ENCODE measurements at regions not wholly inside any gene's neighbourhood (a gene's known extent, or its start where the extent isn't known, plus 50 kb on each side); places are given as distances from the start of the nearest gene placed in this dataset.

- no peak overlapping the region for H3K27ac ChIP-seq
- WGBS, 10 experiments, result 0 to 90% (median 80%) methylated on average over 1 to 2 of the region's 2 CpGs
- H3K4me1 ChIP-seq (replicated peaks in 1 of 2), result no peaks in the 10 kb centered on the region
- peak in 2 of 8 experiments; percentile 77 to 85 for ATAC-seq (replicated peaks in 6 of 8)
- in situ Hi-C loops (cut with MboI; ENCODE audit: low pct_unique_long_range_greater_than_20kb in 2 of 9, low sequenced_read_pairs in 9 of 9, unreplicated experiment in 9 of 9), result no loop called here
- H3K4me3 ChIP-seq, result no peak overlapping the region
These were observed 355.8 kb downstream of the GPATCH2 start for GRCh38 chr1:217274927-217275654.

GRCh38 chr1:217274416-217274815 lies 356.5 kb downstream of the GPATCH2 start:
- no peak for ATAC-seq (replicated peaks in 6 of 8)
- in situ Hi-C loops (cut with MboI; ENCODE audit: low pct_unique_long_range_greater_than_20kb in 2 of 9, low sequenced_read_pairs in 9 of 9, unreplicated experiment in 9 of 9), result no loop called here

GRCh38 chr1:217273866-217274265 lies 357.0 kb downstream of the GPATCH2 start:
- no peaks in the 10 kb centered on the region for H3K4me1 ChIP-seq (replicated peaks in 1 of 2)
- in situ Hi-C loops (cut with MboI; ENCODE audit: low pct_unique_long_range_greater_than_20kb in 2 of 9, low sequenced_read_pairs in 9 of 9, unreplicated experiment in 9 of 9), result no loop called here
- no peak overlapping the region for H3K4me3 ChIP-seq
- WGBS, 10 experiments, result 64 to 97% (median 92%) methylated on average over 4 to 10 of the region's 10 CpGs; no CpG with 5 or more reads in 1 of the 10 experiments
- H3K27ac ChIP-seq, result no peak overlapping the region
- ATAC-seq (replicated peaks in 6 of 8), result no peak

More at GRCh38 chr1:217274416-217274815, 356.5 kb downstream of the GPATCH2 start:
- Histone ChIP-seq H3K27ac (no peak overlapping the region), H3K4me1 (replicated peaks in 1 of 2) (no peaks in the 10 kb centered on the region), H3K4me3 (no peak overlapping the region)

- no peak for ATAC-seq (replicated peaks in 6 of 8)
- Histone ChIP-seq H3K27ac (no peak overlapping the region), H3K4me3 (no peak overlapping the region), H3K4me1 (replicated peaks in 1 of 2) (peaks cover 5 to 11% of the 10 kb centered on the region in 2 donors)
- WGBS, 10 experiments, result 0 to 95% (median 79%) methylated on average over 2 of the region's 2 CpGs; no CpG with 5 or more reads in 3 of the 10 experiments
- in situ Hi-C loops (cut with MboI; ENCODE audit: low pct_unique_long_range_greater_than_20kb in 2 of 9, low sequenced_read_pairs in 9 of 9, unreplicated experiment in 9 of 9), result no loop called here
These were observed 358.5 kb downstream of the GPATCH2 start for GRCh38 chr1:217272385-217272784.

GRCh38 chr1:217270101-217270500 lies 360.8 kb downstream of the GPATCH2 start:
- in situ Hi-C loops (cut with MboI; ENCODE audit: low pct_unique_long_range_greater_than_20kb in 2 of 9, low sequenced_read_pairs in 9 of 9, unreplicated experiment in 9 of 9), result no loop called here
- 0 to 90% (median 57%) methylated on average over 1 to 4 of the region's 4 CpGs for WGBS, 10 experiments

GRCh38 chr1:217268058-217268457 lies 362.8 kb downstream of the GPATCH2 start:
- peak in 5 of 8 experiments; percentile 56 to 86 (median 65) for ATAC-seq (replicated peaks in 6 of 8)
- in situ Hi-C loops (cut with MboI; ENCODE audit: low pct_unique_long_range_greater_than_20kb in 2 of 9, low sequenced_read_pairs in 9 of 9, unreplicated experiment in 9 of 9), result no loop called here
- Histone ChIP-seq H3K4me3 (no peak overlapping the region), H3K4me1 (replicated peaks in 1 of 2) (peaks cover 5 to 13% of the 10 kb centered on the region in 2 donors), H3K27ac (no peak overlapping the region)
- WGBS, 10 experiments, result 11 to 100% (median 41%) methylated on average over 1 to 5 of the region's 5 CpGs; no CpG with 5 or more reads in 2 of the 10 experiments

More at GRCh38 chr1:217270101-217270500, 360.8 kb downstream of the GPATCH2 start:
- H3K27ac ChIP-seq, result no peak overlapping the region
- no peak overlapping the region for H3K4me3 ChIP-seq
- peak in 2 of 8 experiments; percentile 24 to 39 for ATAC-seq (replicated peaks in 6 of 8)
- H3K4me1 ChIP-seq (replicated peaks in 1 of 2), result peaks cover 5 to 13% of the 10 kb centered on the region in 2 donors

GRCh38 chr1:217261636-217262035 lies 369.3 kb downstream of the GPATCH2 start:
- in situ Hi-C loops (cut with MboI; ENCODE audit: low pct_unique_long_range_greater_than_20kb in 2 of 9, low sequenced_read_pairs in 9 of 9, unreplicated experiment in 9 of 9), result no loop called here
- no peak for ATAC-seq (replicated peaks in 6 of 8)
- Histone ChIP-seq H3K4me1 (replicated peaks in 1 of 2) (no peaks in the 10 kb centered on the region), H3K27ac (no peak overlapping the region), H3K4me3 (no peak overlapping the region)
- WGBS, 10 experiments, result 21 to 100% (median 88%) methylated on average over 1 to 2 of the region's 2 CpGs

GRCh38 chr1:217260676-217261075 lies 370.2 kb downstream of the GPATCH2 start:
- WGBS, 10 experiments, result 17 to 100% (median 80%) methylated on average over 1 of the region's 1 CpG; no CpG with 5 or more reads in 3 of the 10 experiments
- H3K4me3 ChIP-seq, result no peak overlapping the region
- no peak for ATAC-seq (replicated peaks in 6 of 8)
- no peak overlapping the region for H3K27ac ChIP-seq
- no peaks in the 10 kb centered on the region for H3K4me1 ChIP-seq (replicated peaks in 1 of 2)
- in situ Hi-C loops (cut with MboI; ENCODE audit: low pct_unique_long_range_greater_than_20kb in 2 of 9, low sequenced_read_pairs in 9 of 9, unreplicated experiment in 9 of 9), result no loop called here

- ATAC-seq (replicated peaks in 6 of 8), result peak in 2 of 8 experiments; percentile 41 to 45
- no peak overlapping the region for H3K4me3 ChIP-seq
- no peak overlapping the region for H3K27ac ChIP-seq
- no peaks in the 10 kb centered on the region for H3K4me1 ChIP-seq (replicated peaks in 1 of 2)
- in situ Hi-C loops (cut with MboI; ENCODE audit: low pct_unique_long_range_greater_than_20kb in 2 of 9, low sequenced_read_pairs in 9 of 9, unreplicated experiment in 9 of 9), result no loop called here
These were observed 376.9 kb downstream of the GPATCH2 start for GRCh38 chr1:217253985-217254384.

- in situ Hi-C loops (cut with MboI; ENCODE audit: low pct_unique_long_range_greater_than_20kb in 2 of 9, low sequenced_read_pairs in 9 of 9, unreplicated experiment in 9 of 9), result no loop called here
- no peak overlapping the region for H3K4me3 ChIP-seq
- no peak overlapping the region for H3K27ac ChIP-seq
- no peak for ATAC-seq (replicated peaks in 6 of 8)
- WGBS, 10 experiments, result 0 to 100% (median 93%) methylated on average over 1 to 2 of the region's 2 CpGs; no CpG with 5 or more reads in 2 of the 10 experiments
- H3K4me1 ChIP-seq (replicated peaks in 1 of 2), result no peaks in the 10 kb centered on the region
These were observed 377.5 kb downstream of the GPATCH2 start for GRCh38 chr1:217253351-217253750.

GRCh38 chr1:217251121-217251520 lies 379.8 kb downstream of the GPATCH2 start:
- Histone ChIP-seq H3K4me1 (replicated peaks in 1 of 2) (no peaks in the 10 kb centered on the region), H3K4me3 (no peak overlapping the region), H3K27ac (no peak overlapping the region)
- no peak for ATAC-seq (replicated peaks in 6 of 8)
- in situ Hi-C loops (cut with MboI; ENCODE audit: low pct_unique_long_range_greater_than_20kb in 2 of 9, low sequenced_read_pairs in 9 of 9, unreplicated experiment in 9 of 9), result no loop called here
- 0 to 100% (median 80%) methylated on average over 1 of the region's 1 CpG; no CpG with 5 or more reads in 3 of the 10 experiments for WGBS, 10 experiments

GRCh38 chr1:217249857-217250256 lies 381.0 kb downstream of the GPATCH2 start:
- 4 to 86% (median 50%) methylated on average over 1 to 3 of the region's 3 CpGs; no CpG with 5 or more reads in 3 of the 10 experiments for WGBS, 10 experiments
- ATAC-seq (replicated peaks in 6 of 8), result no peak
- Histone ChIP-seq H3K4me1 (replicated peaks in 1 of 2) (no peaks in the 10 kb centered on the region), H3K27ac (no peak overlapping the region), H3K4me3 (no peak overlapping the region)
- in situ Hi-C loops (cut with MboI; ENCODE audit: low pct_unique_long_range_greater_than_20kb in 2 of 9, low sequenced_read_pairs in 9 of 9, unreplicated experiment in 9 of 9), result no loop called here

GRCh38 chr1:217244971-217245370 lies 385.9 kb downstream of the GPATCH2 start:
- 7 to 100% (median 60%) methylated on average over 1 to 5 of the region's 5 CpGs for WGBS, 10 experiments
- Histone ChIP-seq H3K4me3 (no peak overlapping the region), H3K4me1 (replicated peaks in 1 of 2) (no peaks in the 10 kb centered on the region), H3K27ac (no peak overlapping the region)
- ATAC-seq (replicated peaks in 6 of 8), result peak in 2 of 8 experiments; percentile 63 to 71
- in situ Hi-C loops (cut with MboI; ENCODE audit: low pct_unique_long_range_greater_than_20kb in 2 of 9, low sequenced_read_pairs in 9 of 9, unreplicated experiment in 9 of 9), result no loop called here

- Histone ChIP-seq H3K4me3 (no peak overlapping the region), H3K27ac (no peak overlapping the region), H3K4me1 (replicated peaks in 1 of 2) (peaks cover 0 to 6% of the 10 kb centered on the region in 2 donors)
- no peak for ATAC-seq (replicated peaks in 6 of 8)
- WGBS, 10 experiments, result 0 to 91% (median 64%) methylated on average over 2 of the region's 2 CpGs
- in situ Hi-C loops (cut with MboI; ENCODE audit: low pct_unique_long_range_greater_than_20kb in 2 of 9, low sequenced_read_pairs in 9 of 9, unreplicated experiment in 9 of 9), result no loop called here
These were observed 390.2 kb downstream of the GPATCH2 start for GRCh38 chr1:217240656-217241055.
